22Rv1 (cell line): ENCODE measurements at regions not wholly inside any gene's neighbourhood (a gene's known extent, or its start where the extent isn't known, plus 50 kb on each side); places are given as distances from the start of the nearest gene placed in this dataset.

Experiments
- H3K27ac ChIP-seq: fragments of 450-650 bp; 2 replicates; pipeline ENCODE4 v1.5.1; 2017
- CTCF ChIP-seq: fragments of 450-650 bp; IDR thresholded peaks from 2 replicates; pipeline ENCODE4 v1.5.1; 2017; ENCODE audit warnings: mild to moderate bottlenecking
- ZFX ChIP-seq: fragments of 450-650 bp; IDR thresholded peaks from 2 replicates; pipeline ENCODE4 v1.6.1; 2017; ENCODE audit warnings: antibody characterized with exemption, borderline replicate concordance

GRCh38 chr1:185668013-185668412 lies 66.2 kb upstream of the HMCN1 start:
- no peak overlapping the region for H3K27ac ChIP-seq
- TF ChIP-seq CTCF (no peak), ZFX (no peak)

GRCh38 chr1:185666582-185666981 lies 67.6 kb upstream of the HMCN1 start:
- no peak overlapping the region for H3K27ac ChIP-seq
- TF ChIP-seq ZFX (no peak), CTCF (no peak)

GRCh38 chr1:185663771-185664296 lies 70.4 kb upstream of the HMCN1 start:
- H3K27ac ChIP-seq: no peak overlapping the region
- no peak for TF ChIP-seq ZFX
- TF ChIP-seq CTCF: no peak

- no peak overlapping the region for H3K27ac ChIP-seq
- TF ChIP-seq CTCF (no peak), ZFX (no peak)
These were observed 70.9 kb upstream of the HMCN1 start for GRCh38 chr1:185663332-185663731.

GRCh38 chr1:185661971-185662370 lies 72.2 kb upstream of the HMCN1 start:
- TF ChIP-seq CTCF (no peak), ZFX (no peak)
- no peak overlapping the region for H3K27ac ChIP-seq

- H3K27ac ChIP-seq: no peak overlapping the region
- no peak for TF ChIP-seq ZFX
- no peak for TF ChIP-seq CTCF
These were observed 77.5 kb upstream of the HMCN1 start for GRCh38 chr1:185656663-185657062.

GRCh38 chr1:185654952-185655314 lies 79.3 kb upstream of the HMCN1 start:
- no peak overlapping the region for H3K27ac ChIP-seq
- no peak for TF ChIP-seq ZFX
- no peak for TF ChIP-seq CTCF
